CMK (cell line): ENCODE measurements at regions not wholly inside any gene's neighbourhood (a gene's known extent, or its start where the extent isn't known, plus 50 kb on each side); places are given as distances from the start of the nearest gene placed in this dataset.
"Not testable (repeated sequence)": the region's sequence is repeated elsewhere in the genome, so short reads cannot be mapped to it uniquely, and the experiment has no call there.

ENCODE experiments used
- DNase-seq: peaks from one replicate; pipeline ENCODE4 v3.0.0-alpha.2; 2010; ENCODE audit warnings: low read depth

DNA sequence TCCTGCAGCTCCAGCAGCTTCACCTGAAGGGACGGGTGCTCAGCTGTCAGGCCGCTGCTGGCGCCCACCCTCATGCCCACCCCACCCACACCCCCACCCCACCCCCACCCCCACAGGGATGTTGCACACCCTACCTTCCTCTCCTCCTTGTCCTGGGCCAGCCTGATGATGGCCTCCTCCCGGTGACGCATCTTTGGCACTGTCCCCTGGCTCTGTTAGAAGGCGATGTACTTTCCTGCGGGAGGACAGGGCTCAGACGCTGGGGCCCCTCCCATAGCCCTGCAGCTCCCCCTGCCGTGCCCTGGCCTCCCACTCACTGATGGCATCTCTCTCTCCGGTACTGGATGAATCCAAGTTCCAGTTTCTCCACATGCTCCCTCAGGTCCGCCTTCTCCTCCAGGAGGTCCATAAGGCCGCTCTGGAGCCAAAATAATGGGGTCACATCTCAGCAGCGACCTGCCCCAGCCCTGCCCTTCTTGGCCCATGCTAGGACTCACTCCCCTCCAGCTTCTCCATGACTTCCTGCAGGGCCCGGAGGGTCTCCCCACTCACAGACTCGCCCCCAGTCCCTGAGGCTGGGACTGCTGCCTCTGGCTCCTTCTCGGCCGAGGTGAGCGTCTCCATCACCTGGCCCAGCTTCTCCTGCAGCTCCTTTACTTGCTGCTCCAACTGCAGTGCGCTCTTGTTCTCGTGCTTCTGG is 55.2 kb downstream of the GOLGA8B start:
- DNase-seq = not testable (repeated sequence)

DNA sequence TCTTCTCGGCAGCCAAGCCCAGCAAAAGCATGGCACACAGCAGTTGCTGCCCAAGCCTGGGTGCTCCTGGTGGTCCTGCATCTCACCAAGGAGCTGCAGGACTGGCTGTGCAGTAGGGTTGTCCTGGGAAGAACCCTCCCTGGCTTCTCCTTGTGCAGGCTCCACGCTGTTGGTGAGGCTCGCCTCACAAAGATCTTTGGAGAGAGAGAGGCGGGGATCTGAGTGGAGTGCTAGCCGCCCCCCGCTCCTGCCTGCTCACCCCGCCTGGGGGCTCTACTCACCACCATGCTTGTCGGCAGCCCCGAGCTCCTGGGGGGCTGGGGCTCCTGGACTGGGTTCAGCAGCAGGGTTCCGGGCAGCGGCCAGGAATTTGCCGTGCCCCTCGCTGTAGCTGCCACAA is 55.8 kb downstream of the GOLGA8B start:
- not testable (repeated sequence) for DNase-seq

DNA sequence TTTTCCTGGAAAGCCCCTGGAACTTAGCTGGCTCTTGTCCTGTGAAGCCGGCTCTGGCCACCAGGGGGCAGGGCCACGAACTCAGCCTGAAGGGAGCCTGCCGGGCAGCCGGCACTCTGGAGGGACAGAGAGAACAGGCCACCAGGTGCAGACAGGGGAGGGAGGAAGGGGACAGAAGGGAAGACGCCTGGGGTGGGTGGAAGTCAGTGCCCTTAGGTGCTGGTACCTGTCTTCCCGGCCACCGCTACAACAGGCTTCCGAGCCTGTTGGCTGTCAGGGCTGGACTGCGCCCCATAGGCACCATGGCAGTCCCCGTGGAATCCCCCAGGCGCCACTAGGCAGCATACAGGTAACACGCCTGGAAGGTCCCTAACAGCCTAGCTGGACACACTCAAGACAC is 59.6 kb downstream of the GOLGA8B start:
- not testable (repeated sequence) for DNase-seq

DNA sequence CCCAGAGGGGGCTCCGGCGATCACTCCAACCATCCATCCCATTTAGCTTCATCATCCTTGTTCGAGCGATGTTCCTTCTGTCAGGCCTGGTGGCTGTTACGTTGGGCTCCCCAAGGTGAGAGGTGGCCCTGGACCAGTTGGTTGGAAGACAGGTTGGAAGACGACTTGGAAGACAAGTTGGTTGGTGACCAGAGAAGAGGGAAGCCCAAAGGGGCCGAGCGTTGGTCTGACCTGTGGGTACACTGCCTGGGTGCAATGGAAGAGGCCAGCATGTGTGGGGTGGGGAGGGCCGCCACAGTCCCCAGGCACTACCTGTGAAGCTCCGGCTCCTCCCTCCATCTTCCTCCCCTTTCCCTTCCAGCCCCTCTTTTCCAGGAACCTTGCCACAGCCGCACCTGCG is 60.9 kb downstream of the GOLGA8B start:
- not testable (repeated sequence) for DNase-seq

DNA sequence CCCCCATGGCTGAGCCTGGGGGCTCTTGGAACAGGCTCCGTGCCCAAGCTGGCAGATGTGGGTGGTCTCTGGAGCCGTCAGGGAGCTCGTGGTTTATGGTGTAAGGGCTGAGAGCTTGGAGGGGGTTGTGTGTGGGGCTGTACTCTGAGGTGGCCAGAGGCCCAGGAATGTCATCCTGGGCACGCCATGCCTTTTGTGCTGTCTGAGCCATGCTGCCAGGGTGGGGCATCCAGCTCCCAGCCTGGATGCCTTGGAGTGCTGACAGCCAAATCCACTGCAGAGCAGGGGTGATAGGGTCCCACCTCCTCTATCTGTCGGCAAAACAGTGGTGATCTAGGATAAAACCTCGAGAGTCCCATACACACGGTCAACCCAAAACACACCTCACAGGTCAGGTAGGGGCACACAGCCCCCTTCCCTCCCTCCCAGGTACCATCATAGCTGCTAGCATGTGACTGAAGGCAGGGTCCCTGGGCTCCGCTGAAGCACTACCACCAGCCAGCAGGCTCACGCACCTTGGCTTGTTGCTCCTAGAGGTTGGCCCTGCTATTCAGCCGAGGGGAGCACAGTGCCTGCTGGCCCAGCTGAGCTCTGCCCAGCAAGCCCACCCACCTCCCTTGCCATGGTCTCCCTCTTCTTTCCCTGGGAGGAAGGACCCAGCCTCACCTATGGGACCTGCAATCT is 61.5 kb downstream of the GOLGA8B start:
- DNase-seq = not testable (repeated sequence)

DNA sequence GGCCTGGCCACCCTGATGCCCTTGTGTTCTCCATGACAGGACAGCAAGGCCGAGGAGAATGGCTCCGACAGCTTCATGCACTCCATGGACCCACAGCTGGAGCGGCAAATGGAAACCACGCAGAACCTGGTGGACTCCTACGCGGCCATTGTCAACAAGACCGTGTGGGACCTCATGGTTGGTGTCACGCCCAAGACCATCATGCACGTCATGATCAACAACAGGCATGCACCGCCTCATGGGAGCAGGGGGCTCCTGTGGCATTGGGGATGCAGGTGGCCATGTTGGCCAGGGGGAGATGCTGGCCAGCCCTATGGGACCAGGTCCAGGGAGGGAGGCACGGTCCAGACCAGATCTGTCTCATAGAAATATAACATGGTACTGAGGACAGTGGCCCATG is 62.9 kb downstream of the GOLGA8B start:
- DNase-seq = no peak

DNA sequence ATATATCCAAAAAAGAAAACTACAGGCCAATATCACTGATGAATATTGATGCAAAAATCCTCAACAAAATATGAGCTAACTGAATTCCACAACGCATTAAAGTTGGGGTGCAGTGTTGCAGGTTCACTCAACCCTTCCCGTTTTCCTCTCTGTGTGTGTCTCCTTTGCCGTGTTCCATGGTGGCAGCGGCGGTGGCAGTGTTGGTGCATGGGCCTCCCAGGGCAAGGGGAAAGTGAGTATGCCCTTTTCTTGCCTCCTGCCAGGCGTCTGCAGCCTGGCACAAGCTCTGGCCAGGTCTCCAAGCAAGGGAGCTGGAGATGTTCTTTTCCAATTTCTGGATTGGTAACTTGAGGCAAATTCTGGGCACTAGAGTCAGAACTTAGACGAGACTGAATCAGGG is 63.4 kb downstream of the GOLGA8B start:
- not testable (repeated sequence) for DNase-seq

DNA sequence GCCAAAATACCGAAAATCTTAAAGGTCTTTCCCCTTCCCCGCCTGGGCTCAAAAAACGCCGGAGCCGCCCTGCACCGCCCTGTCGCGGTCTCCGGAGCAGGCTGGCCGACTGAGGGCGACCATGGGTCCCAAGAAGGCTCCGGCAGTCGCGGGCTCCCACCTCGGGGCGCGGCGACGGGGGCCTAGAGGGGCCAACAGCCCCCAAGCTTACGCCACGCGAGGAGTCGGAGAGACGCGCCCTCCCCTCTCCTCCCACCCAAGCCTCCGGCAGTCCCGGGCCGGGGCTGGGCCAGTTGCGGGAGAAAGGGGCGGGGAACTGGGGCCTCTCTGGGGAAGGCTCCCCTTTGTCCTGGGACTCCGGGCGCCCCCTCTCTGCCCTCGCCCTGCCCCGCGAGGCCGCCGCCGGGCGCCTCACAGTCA is 69.2 kb downstream of the GOLGA8B start:
- DNase-seq = peak; percentile 25

DNA sequence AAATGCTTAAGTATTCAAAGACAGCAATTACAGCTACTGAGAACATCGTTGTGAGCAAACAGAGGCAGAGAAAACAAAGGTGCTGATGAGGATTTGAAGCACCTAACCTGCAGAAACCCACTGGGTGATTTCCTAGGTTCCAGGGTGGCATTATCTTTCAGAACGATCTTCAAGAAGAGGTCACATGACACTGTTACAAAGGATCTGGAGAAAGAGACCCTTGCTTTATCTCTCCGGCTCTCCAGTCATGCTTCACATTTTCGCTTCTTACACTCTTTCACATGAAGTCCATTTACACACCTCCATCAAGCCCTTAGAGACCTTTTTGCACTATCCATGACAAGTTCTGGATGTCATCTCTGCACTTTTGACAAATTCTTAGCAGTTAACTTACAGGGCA is 70.8 kb downstream of the GOLGA8B start:
- DNase-seq = no peak

DNA sequence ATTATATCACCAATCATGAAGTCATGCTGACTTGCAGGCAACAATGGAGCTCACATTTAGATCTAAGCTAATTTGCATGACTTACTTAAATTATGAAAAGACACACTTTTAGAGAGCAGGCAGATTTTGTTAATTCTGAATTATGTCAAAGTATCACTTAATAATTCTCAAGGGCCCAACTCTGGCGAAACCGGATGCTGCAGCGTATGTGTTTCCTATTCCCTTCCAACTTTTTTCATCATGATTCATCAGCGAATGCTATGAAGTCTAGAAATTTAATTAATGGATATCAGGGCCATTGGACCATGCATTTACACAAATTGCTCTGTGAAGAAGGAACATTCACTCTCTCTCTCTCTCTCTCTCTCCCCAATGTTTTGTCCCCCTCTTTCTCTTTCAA is 63.5 kb upstream of the GOLGA8A start:
- no peak for DNase-seq

DNA sequence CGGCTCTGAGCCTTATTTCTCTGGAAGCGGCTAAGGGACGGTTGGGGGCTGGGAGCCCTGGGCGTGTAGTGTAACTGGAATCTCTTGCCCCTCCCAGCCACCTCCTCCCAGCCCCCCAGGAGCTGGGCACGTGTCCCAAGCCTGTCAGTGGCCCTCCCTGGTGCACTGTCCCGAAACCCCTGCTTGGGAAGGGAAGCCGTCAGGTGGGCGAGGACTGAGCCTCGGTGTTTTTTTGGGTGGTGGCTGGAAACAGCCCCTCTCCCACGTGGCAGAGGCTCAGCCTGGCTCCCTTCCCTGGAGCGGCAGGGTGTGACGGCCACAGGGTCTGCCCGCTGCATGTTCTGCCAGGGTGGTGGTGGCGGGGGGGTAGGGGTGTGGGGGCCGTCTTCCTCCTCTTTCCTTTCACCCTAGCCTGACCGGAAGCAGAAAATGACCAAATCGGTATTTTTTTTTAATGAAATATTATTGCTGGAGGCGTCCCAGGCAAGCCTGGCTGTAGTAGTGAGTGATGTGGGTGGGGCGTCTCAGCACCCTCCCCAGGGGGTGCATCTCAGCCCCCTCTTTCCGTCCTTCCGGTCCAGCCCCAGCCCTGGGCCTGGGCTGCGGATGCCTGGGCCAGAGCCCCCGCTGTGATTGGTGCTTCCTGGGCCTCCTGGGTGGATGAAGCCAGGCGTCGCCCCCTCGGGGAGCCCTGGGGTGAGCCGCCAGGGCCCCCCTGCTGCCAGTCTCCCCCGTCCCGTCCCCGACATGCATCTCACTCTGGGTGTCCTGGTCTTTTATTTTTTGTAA is 58.8 kb upstream of the GOLGA8A start:
- DNase-seq = no peak

DNA sequence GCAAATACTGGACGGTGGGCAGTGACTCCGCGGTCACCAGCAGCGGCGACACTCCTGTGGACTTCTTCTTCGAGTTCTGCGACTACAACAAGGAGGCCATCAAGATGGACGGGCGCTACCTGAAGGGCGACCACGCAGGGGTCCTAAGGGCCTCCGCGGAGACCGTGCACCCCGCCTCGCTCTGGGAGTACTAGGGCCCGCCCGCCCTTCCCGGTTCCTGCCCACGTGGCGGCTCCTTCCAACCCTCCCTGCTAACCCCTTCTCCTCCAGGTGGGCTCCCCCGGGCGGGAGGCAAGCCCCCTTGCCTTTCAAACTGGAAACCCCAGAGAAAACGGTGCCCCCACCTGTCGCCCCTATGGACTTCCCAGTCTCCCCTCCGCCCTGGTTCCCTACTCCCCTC is 58.1 kb upstream of the GOLGA8A start:
- DNase-seq = not testable (repeated sequence)

DNA sequence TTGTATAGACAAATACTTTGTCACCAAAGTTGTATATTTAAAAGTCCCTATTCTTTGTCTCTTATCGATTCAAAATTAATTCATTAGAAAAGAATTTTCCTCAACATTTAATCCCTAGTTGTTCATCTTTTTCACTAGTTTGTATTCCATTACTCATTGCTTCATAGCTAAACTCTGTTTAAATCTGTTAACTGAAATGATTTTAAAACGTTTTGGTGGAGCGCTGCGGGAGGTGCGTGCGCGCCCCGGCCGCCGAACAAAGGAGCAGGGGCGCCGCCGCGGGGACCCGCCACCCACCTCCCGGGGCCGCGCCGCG is 56.4 kb upstream of the GOLGA8A start:
- DNase-seq = no peak

DNA sequence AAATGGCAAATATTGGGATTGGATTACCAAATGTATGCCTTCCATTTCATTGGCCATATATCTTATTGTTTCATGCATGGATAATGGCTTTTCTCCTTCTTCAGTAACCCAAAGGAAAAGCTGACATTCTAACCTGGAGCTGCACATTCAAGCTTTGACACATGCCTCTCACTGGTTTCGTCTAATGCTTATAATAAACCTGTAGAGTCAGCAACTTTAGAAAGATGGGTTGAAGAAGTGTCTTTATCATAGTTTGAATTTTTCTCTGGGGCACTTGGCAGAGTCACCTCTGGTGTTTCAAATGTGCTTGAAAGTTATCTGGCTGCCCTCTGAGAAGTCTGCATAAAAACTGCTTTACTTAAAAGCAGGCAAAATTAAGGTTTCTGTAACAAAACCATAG is 55.4 kb upstream of the GOLGA8A start:
- no peak for DNase-seq

DNA sequence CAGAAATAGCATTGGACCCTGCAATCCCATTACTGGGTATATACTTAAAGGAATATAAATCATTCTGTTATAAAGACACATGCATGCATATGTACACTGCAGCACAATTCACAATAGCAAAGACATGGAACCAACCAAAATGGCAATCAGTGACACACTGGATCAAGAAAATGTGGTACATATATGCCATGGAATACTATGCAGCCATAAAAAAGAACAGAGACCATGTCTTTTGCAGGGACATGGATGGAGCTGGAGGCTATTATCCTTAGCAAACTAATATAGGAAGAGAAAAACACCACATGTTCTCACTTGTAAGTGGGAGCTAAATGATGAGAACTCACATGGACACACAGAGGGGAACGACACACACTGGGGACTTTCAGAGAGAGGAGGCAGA is 53.9 kb upstream of the GOLGA8A start:
- DNase-seq = not testable (repeated sequence)

DNA sequence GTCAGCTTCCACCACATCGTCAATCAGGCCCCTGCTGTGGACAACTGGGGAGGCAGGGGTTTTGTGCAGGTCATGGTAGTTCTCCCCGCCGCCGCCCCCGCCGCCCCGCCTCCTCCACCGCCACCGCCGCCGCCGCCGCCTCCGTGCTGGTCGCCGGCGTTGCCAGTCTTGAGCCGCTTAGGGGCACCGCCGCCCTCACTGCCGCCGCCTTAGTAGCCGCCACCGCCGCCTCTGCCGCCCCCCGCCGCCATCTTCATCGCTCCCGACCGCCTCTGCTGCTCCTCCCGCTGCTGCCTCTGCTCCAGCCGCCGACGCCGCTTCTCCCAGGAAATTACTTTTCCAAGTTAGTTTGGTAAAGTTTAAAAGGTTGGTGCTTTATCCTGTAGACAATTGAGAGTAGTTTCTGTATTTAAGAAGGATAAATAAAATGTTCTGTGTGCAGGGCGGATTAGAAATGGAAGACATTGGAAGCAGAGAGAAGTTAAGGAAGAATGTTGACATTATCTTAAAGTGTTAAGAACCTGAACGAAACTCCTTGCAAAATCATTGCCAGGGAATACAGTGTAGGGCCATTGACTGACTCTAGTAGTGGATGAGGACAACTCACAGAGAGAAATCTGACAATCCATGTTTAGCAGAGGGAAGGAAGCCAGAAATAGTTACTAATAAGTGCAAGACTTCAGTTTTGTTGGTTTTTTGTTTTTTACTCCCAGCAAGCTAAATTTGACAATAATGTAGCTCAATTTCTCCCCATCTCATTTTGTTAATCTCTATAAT is 53.0 kb upstream of the GOLGA8A start:
- DNase-seq = no peak

DNA sequence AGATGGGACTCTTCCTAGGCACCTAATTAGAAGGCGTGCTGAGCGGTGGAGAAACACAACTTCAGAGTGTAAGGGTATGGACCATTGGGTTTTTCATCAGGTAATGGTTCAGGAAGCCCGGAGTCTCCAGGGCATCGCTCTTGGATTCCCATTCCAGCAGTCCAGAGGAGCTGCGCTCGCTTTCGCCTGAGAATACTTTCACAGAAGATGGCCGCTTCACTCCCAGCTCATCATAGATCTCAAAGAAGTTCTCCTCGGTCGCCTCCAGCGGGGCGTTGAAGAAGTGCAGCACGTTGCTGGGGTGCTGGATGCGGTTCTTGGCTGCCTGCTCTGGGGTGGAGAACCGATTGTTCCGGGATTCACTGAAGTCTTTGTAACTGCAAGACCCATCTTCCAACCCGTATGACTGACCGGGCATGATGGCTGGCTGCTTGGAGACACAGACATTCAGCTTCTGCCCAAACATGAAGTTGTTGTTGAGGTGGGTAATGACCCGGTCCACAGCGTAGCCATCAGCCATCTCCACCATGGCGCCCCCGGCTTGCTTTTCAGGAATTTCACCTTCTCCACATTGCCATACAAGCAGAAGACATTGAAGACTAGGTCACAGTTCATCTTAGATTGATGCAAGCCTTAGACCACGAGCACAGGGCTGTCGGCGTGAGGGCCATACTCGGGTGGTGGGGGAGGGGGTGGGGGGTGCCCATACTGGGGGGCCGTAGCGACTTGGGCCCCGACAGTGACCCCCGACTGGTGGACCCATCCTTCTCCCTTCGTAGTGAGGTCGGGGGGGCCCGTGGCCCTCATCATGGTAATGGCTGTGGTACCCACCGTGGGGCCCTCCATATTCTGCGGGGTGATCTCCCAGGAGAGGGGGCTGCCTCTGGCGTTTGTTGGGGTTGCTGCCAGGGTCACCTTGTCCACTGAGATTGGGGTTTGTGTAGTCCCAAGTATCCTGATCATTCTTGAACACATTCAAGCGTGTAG is 51.7 kb upstream of the GOLGA8A start:
- not testable (repeated sequence) for DNase-seq
